Prostate gland (tissue), 2 donors: ENCODE measurements at regions not wholly inside any gene's neighbourhood (a gene's known extent, or its start where the extent isn't known, plus 50 kb on each side); places are given as distances from the start of the nearest gene placed in this dataset.

Source experiments
- DNase-seq: peaks from one replicate; pipeline ENCODE4 v3.0.0-alpha.2; 2019; ENCODE audit warnings: low spot score
- H3K27ac ChIP-seq, 2 donors: fragments of 200-600 bp; sonication (generic); 2 replicates each; pipeline ENCODE4 v1.5.1; 2017 to 2019
- H3K27me3 ChIP-seq: fragments of 200-600 bp; sonication (generic); replicated peaks from 2 replicates; pipeline ENCODE4 v1.5.1; 2019; ENCODE audit not compliant: insufficient read depth
- H3K36me3 ChIP-seq, 2 donors: fragments of 200-600 bp; sonication (generic); 1 replicate in 1 of 2; 2 replicates in 1 of 2; pipeline versions ENCODE4 v1.5.1 to v1.8.1; 2017 to 2019
- H3K4me1 ChIP-seq: fragments of 200-600 bp; sonication (generic); replicated peaks from 2 replicates; pipeline ENCODE4 v1.5.1; 2019
- H3K4me3 ChIP-seq, 2 donors: fragments of 200-600 bp; sonication (generic); 2 replicates each; pipeline ENCODE4 v1.5.1; 2017 to 2019
- H3K9me3 ChIP-seq: fragments of 200-600 bp; sonication (generic); 2 replicates; pipeline ENCODE4 v1.5.1; 2017
- POLR2A ChIP-seq: fragments of 450-650 bp; IDR thresholded peaks from one replicate; pipeline ENCODE4 v1.6.1; 2016; ENCODE audit warnings: antibody characterized with exemption, mild to moderate bottlenecking
- POLR2AphosphoS5 ChIP-seq: sonication (generic); formaldehyde crosslinking; IDR thresholded peaks from one replicate; pipeline ENCODE4 v1.6.1; 2017; ENCODE audit warnings: antibody characterized with exemption
- WGBS: methylation state at CpG from one replicate; pipeline ENCODE4 v1.1.5; 2018; 5-methylcytosine and 5-hydroxymethylcytosine counted together
- intact Hi-C: fragments of 100-400 bp; cut with DNase I; formaldehyde crosslinking; loops from one replicate; pipeline ENCODE4 v1.14.2; 2022
- TF ChIP-seq, protein P1 (sequence below), 4 experiments: fragments of 200-600 bp in 2 of 4; fragments of 450-650 bp in 2 of 4; sonication (generic) in 2 of 4; IDR thresholded peaks; 1 replicate in 3 of 4; 2 replicates in 1 of 4; pipeline ENCODE4 v1.5.1; 2016 to 2019; ENCODE audit warnings: antibody characterized with exemption in 4 of 4, mild to moderate bottlenecking in 2 of 4, moderate library complexity in 2 of 4

DNA sequence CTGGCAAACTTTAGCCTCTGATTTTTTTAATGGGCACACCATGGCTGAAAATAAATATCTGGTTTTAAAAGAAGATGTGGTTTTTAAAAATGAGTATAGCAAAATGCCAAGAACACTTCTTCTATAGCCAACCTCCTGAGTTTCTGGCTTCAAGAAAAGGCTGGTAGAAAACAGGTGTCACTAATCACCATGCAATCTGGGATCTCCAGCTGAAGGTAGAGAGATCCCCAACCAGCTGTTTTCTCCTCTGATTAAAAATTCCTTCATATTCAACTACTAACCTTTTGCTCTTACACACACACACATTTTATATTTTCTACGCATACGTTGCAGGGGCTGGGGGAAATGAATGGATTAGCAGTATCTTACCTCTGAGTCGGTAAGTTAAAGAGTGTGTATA is 279.6 kb upstream of the ROBO2 start:
- no peak for TF ChIP-seq POLR2AphosphoS5
- TF ChIP-seq, protein P1, sequence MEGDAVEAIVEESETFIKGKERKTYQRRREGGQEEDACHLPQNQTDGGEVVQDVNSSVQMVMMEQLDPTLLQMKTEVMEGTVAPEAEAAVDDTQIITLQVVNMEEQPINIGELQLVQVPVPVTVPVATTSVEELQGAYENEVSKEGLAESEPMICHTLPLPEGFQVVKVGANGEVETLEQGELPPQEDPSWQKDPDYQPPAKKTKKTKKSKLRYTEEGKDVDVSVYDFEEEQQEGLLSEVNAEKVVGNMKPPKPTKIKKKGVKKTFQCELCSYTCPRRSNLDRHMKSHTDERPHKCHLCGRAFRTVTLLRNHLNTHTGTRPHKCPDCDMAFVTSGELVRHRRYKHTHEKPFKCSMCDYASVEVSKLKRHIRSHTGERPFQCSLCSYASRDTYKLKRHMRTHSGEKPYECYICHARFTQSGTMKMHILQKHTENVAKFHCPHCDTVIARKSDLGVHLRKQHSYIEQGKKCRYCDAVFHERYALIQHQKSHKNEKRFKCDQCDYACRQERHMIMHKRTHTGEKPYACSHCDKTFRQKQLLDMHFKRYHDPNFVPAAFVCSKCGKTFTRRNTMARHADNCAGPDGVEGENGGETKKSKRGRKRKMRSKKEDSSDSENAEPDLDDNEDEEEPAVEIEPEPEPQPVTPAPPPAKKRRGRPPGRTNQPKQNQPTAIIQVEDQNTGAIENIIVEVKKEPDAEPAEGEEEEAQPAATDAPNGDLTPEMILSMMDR (IDR thresholded peaks at IDR 0.05): no peak
- TF ChIP-seq POLR2A: no peak
- intact Hi-C loops: no loop called here
- DNase-seq: no peak
- Histone ChIP-seq H3K36me3 (no peaks in the 10 kb centered on the region), H3K27ac (no peak overlapping the region), H3K9me3 (no peaks in the 10 kb centered on the region), H3K4me3 (no peak overlapping the region), H3K27me3 (no peaks in the 10 kb centered on the region), H3K4me1 (no peaks in the 10 kb centered on the region)
- 93% methylated on average over 3 of the region's 3 CpGs for WGBS

DNA sequence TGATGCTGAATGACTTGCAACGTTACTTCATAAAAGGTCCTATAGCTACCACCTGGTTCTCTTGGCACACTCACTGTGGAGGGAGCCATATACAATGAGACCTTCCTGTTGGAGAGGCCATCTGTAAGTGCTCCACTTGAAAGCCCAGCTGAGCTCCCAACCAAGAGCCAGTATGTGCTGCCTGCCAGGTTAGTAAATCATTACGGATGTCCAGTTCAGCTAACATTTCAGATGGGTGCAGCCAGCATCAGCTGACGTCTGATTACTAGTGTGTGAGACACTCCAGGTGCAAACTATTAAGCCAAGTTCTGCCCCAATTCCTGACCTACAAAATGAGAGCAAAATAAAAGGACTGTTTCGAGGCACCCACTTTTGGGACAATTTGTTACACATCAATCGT is 274.4 kb upstream of the ROBO2 start:
- H3K9me3 ChIP-seq: no peaks in the 10 kb centered on the region
- TF ChIP-seq POLR2A (no peak), POLR2AphosphoS5 (no peak)
- TF ChIP-seq, protein P1 (IDR thresholded peaks at IDR 0.05): no peak
- no peak overlapping the region for H3K4me3 ChIP-seq
- intact Hi-C loops: no loop called here
- WGBS: 79% methylated on average over 5 of the region's 5 CpGs
- no peaks in the 10 kb centered on the region for H3K36me3 ChIP-seq
- no peak for DNase-seq
- no peaks in the 10 kb centered on the region for H3K4me1 ChIP-seq
- H3K27me3 ChIP-seq: no peaks in the 10 kb centered on the region
- H3K27ac ChIP-seq: no peak overlapping the region

DNA sequence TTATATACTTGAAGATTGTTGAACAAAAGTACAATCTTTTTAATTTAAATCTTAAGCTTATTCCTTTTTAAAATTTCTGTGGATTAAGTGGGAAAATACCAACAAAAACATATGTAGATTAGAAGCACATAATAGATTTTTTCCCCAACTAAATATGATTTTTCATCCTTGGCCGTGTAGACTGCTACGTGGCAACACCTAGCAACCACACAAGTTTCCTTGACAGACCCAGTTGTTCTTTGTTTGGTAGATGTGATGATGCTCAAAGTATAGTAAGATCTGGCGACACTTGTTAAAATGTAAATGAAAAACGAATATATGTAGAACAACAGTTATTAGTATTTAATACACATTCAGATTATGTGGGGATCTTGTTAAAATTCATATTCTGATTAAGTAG is 271.0 kb upstream of the ROBO2 start:
- Histone ChIP-seq H3K4me1 (no peaks in the 10 kb centered on the region), H3K27ac (no peak overlapping the region), H3K27me3 (no peaks in the 10 kb centered on the region), H3K4me3 (no peak overlapping the region), H3K9me3 (no peaks in the 10 kb centered on the region), H3K36me3 (no peaks in the 10 kb centered on the region)
- intact Hi-C loops: no loop called here
- 94% methylated on average over 4 of the region's 4 CpGs for WGBS
- TF ChIP-seq POLR2AphosphoS5 (no peak), POLR2A (no peak)
- TF ChIP-seq, protein P1 (IDR thresholded peaks at IDR 0.05): no peak
- no peak for DNase-seq

DNA sequence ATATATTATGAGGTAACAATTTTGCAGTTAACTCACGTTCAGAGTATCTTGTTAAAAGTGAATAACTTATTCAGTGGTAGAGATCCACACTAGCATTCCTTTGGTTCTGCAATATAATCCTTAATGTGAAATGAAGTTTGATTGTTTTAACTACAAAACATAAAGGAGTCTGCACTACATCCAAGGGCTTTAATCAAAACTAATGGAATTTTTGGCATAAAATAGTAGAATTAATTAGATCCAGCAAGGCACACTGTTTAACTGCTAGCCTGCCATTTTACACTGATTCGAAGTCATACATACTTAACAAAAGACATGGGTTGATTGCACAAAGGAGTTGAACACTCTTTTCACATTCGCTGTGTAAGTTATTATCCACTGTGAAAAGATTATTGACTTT is 263.0 kb upstream of the ROBO2 start:
- H3K27me3 ChIP-seq: no peaks in the 10 kb centered on the region
- DNase-seq: no peak
- TF ChIP-seq POLR2AphosphoS5 (no peak), POLR2A (no peak)
- TF ChIP-seq, protein P1 (IDR thresholded peaks at IDR 0.05): no peak
- intact Hi-C loops: no loop called here
- H3K27ac ChIP-seq: no peak overlapping the region
- H3K4me3 ChIP-seq: no peak overlapping the region
- no peaks in the 10 kb centered on the region for H3K9me3 ChIP-seq
- no peaks in the 10 kb centered on the region for H3K36me3 ChIP-seq
- WGBS: 66% methylated on average over 3 of the region's 3 CpGs
- no peaks in the 10 kb centered on the region for H3K4me1 ChIP-seq

DNA sequence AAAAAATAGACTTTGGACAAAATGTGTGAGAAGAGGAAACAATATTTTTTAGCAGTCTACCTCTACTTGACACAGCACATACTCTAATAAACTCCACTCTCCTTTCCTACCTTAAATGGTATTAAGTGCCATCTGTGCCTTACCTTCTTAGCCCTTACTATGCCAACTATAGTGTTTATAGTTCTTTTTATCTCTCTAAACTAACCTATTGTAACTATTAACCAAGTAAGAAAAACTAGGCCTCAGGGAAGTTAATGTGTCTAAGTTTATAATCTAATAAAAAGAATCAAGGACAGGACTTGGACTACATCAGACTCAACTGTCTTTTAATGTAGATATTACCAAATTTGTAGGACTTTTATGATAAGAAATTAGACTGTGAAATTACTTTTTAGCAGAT is 251.7 kb upstream of the ROBO2 start:
- DNase-seq: no peak
- H3K27ac ChIP-seq: no peak overlapping the region
- intact Hi-C loops: no loop called here

More for the DNA sequence above, 251.7 kb upstream of the ROBO2 start:
- Histone ChIP-seq H3K9me3 (no peaks in the 10 kb centered on the region), H3K4me1 (no peaks in the 10 kb centered on the region), H3K27me3 (no peaks in the 10 kb centered on the region), H3K4me3 (no peak overlapping the region), H3K36me3 (no peaks in the 10 kb centered on the region)
- TF ChIP-seq POLR2A (no peak), POLR2AphosphoS5 (no peak)
- TF ChIP-seq, protein P1 (IDR thresholded peaks at IDR 0.05): no peak
